Stimulated activated CD4-positive, alpha-beta T cell treated with anti-CD3 and anti-CD28 coated beads, Interleukin-4, amount 100 ng/mL, for 4 hours (primary cell): ENCODE measurements at regions not wholly inside any gene's neighbourhood (a gene's known extent, or its start where the extent isn't known, plus 50 kb on each side); places are given as distances from the start of the nearest gene placed in this dataset.
A peak's percentile ranks its signal among the peaks of the same experiment; 100 is the strongest.
"Not testable (repeated sequence)": the region's sequence is repeated elsewhere in the genome, so short reads cannot be mapped to it uniquely, and the experiment has no call there.

ENCODE experiments used
- DNase-seq, 2 experiments: peaks; one replicate each; pipeline ENCODE4 v3.0.0-alpha.2; 2020

DNA sequence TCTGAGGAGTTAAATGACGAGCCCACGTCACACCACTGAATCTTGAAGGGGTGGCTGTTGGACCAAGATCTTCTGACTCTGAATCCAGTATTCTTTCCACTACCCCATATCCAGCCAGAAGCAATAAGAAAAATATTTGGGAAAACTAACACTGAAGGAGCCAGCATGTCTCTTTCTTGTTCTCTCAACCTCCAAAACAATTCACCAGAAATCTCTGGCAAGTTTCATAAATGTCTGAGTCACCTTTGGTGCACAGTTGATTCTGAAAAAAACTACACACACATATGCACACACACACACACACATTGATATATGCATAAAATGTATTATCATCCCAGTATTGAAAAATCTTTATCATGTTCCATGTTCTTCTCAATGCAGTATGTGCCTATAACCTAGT, 104.3 kb upstream of the BLID start:
- DNase-seq: no peak

DNA sequence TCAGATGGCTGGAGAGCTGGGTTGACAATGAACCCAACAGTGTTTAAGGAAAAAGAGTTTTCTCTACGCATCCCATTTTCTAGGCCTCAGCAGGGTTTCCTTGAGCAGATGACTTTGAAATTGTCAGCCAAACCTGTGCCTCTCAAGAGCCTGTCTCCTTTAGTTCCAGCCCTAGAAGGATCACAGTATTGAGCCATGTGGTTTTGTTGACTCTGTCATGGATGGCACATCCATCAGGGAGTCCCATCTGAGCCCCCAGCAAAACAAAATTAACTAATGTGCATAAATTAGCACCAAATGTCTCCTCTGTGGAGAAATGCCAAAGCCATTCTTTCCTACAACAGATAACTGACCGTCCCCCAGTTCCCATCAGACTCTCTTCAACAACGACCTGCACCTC, 103.8 kb upstream of the BLID start:
- DNase-seq: no peak

DNA sequence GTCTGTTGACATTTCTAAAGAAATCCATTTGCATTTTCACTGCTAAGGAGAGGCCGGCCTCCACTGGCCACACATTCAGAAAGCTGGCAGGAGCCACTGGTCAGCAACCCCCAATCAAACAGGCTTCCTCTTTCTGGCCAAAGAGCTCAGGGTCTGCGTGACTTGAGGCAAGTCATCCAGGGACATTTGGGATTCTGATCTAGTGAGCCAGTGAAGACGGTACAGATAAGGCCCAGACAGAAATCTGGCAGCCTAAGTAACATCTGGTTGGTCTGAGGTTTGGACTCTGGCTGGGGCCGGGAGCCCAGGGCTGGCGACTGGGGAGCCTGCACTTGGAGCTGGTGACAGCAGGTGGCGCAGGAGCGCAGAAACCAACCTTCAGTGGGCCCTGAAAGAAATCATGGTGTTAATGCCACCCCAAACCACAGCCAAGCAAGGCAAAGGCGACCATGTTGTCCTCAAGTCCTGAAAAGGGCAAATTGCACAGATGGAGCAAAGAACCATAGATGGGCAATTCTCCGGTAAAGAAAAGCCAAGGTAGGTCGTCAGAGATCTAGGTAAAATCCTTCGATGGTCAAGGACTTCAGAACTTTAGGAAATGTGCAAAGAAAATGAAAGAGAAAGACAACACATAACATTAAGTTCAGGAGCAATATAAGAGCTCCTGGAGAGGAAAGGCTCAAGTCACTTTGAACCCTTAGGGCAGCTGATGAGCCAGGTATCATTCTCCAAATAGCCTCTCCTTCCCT, 99.4 kb upstream of the BLID start:
- peak in 1 of 2 experiments; percentile 10 for DNase-seq

DNA sequence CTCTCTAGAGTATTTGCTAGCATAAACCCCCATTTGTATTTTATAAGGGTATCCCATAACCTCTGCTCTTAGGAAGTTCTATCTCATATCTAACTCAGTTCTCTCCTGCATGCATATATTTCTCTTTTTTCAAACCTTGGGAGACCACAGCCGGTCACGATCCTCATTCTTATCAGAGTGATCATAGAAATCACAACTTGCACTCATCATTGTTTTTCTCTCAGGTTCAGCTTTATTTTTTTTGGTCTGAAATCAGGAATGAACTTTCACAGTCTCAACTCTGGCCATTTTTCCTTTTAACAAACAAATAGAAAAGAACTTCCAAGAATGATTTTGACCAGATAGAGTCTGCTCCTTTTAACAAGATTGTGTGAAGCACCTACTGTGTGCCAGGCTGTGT, 98.6 kb upstream of the BLID start:
- no peak for DNase-seq

DNA sequence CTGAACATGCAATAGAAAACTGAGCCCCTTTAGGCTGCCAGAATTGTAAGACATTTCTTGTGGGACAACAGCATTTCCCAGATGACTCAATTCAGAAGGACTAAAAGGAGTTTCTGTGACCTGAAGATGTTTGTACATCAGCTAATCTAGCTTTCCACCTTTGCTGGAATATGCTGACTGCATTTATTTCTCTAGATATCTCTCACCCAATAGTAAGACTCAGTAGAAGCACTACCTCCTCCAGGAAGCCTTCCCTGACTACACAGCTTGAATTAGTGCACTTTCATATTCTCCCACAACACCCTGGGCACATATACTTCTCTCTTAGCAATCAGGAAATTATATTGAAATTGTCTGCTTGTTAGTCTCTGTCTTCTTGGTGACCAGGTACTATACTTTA, 98.1 kb upstream of the BLID start:
- no peak for DNase-seq

DNA sequence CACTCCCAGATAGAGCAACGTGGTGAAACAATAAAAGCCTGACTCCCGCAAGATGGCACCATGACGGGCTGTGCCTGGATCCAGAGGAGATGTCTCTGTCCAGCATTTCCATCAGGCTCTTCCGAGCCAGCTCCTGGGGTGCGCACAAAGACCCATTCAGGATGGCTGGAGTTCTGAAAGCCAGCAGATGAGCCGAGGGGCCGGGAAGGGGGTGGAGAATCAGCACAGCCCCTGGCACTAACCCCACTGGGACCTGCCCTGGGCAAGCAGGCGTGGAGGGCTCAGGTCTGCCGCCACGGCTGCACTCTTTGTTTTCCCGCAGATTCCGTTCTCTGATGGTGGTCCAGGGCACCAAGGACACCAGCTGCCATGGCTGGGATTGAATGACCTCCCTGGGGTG, 97.2 kb upstream of the BLID start:
- DNase-seq: no peak

DNA sequence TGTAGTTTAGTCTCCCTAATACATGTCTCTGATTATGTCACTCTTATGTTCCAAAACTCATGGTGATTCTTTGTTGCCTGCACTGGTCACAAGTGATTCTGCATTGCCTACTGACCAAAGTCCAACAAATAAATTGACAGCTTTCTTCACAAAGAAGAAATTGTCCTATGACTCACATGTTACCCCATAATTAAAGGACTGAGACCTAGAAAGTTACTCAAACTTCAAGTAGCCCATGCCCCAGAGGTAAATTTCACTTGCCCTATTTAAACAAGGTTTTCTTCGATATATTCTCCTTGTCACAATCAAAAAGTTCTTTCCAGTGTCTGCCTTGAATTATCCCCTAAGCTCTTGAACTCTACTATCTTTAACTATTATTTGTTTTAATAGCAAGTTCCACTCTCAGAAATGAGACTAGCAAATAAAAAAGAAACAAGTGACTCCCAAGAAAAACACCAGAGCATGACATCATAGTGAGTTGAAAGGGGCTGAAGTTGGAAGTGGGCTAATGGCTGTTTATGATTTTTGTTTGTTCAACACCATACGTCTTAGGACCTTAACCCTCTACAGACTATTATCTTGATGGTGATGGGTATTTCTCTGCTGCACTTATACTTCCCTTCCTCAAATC, 94.5 kb upstream of the BLID start:
- no peak for DNase-seq

DNA sequence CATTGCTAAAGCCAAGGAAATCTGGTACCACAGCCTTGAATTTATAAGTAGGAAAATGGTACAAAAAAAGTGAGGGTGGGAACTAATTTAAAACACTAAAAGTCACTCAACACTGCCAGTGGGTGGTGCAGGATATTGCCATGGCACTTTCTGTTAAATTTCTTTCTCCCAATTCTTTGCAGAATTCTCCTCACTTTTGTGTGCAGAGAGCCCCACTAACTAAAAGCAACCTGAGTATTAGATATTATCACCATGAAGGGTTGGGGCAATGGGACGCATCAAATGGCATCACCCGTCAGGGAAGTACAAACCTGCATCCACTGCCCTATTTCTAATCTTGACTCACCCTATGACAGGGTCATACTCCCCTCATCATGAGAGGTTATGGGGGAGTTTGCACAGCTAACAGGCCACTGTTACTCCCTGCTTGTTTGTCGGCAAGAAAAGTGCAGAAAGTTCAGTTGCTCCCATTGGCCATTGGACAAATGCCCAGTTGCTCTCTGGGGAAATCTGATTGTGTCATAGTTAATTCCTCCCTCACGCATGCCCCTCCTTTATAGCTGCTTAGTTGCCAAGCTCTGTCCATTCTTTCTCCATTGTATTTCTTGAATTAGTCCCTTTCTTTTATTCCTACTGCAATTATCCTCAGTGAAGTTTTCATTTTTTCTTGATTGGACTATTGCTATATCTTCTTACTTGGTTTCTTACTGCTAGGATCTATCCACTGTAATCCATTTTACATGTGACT, 93.8 kb upstream of the BLID start:
- DNase-seq: no peak

DNA sequence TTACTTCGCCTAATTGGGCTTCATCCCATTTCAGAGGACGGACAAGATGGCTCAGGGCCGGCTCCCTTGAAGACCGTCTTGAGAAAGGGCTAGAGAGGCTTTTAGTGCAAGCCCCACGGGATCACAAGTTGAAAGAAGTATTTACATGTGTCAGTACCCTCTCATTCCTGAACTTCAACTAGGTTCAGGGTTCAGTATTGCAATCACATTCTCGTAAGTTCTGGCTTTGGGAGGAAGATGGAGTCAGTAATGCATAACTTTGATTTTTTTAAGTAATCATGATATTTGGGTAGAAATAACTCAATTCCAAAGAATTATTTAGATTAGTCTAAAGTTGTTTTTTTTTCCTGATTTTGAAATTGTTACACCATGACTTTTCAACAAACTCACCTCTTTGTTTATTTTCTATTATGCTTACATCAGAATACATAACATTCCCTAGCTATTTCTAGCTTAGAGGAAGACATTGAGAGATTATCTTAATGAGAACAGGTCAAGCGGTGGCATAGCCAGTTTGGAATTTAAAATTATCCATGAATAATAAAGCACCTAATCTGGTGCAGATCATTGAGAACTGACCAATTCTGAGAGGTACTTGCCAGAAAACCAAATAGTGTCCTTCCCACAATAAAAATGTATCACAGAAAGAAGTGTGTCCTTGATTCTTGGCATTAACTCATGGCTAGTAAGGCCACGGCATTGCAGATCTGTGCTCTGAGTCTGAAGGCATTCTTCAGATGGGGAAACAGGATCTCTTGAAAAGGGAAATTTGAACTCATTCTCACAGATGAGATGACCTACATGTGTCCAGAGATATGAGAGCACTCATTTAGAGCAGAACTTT, 92.1 kb upstream of the BLID start:
- DNase-seq: no peak

DNA sequence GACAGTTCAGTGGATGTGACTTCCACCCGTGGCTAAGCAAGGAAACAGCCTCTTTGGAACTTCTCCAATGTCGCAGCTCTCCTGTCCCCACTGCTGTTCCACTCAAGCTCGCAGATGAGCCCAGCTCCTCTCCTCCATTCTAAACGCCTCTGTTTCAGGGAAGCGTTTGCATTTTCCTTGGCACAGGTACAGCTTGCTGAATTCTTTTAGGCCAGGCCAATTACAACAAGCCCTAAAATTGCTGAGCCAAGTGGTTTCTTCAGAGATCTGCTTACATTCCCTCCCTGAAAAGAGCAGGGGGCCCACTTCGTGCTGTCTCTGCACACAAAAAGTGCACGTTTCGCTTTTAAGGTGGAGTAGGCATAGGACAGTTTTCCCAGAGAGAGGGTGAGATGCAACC, 91.5 kb upstream of the BLID start:
- no peak for DNase-seq

DNA sequence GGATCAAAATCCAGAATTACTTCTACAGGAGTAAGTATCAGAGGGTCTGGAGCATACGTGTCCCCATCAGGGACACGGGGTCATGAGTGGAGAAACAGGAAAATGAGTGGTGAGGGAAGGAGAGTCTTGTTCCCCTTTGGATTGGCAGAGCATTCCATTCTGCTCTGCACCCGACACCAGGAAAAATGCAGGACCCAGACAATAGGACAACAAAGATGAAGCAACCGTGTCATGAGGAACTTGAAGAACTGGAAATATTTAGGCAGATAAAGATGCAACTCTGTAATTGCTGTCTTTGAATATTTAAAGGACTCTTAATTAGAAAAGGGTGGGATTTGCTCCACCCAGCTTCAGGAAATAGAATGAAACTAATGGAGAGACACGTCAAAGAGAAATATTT, 89.0 kb upstream of the BLID start:
- DNase-seq: no peak

DNA sequence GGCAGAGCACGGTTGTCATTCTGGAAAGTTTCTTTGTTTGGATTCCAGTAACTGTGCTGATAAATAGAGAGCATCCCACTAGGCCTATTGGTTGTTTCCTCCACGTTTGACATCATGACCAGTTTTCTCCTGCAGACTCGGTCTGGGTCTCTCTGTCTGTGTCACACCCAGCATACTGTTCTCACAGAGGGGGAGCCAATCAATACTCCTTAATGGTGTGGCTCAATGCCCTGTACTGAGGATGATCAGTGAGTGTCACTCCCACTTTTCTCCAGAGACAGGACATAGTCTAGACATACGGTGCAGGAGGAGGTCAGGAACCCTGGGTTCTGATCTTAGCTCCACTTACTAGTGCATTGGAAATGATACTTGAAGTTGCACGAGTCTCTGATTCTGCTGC, 88.2 kb upstream of the BLID start:
- DNase-seq: no peak

DNA sequence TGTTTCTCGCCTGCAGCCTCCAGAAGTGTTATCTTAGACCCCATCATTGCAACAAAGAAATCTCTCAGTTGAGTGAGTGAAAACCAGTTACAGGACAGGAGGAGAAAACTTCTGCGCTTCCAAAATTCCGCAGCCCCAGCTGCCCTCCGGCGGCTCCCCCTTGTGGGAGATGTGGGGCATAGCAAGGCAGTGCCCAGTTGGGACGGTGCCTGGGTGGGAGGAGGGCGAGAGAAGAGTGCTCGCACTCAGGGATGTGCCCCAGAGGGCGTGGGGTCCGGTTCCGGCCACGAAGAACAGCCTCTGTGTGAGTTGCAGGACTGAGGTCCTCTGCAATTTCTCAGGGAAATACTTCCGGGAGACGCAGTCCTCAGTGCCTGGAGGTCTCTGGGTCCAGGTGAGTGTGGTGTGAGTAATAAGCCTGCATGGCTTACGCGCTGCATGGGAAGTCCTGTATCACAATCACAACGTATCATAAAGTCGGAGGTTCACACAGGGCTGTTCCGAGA, 87.0 kb upstream of the BLID start:
- DNase-seq: peak; percentile 2 to 22

DNA sequence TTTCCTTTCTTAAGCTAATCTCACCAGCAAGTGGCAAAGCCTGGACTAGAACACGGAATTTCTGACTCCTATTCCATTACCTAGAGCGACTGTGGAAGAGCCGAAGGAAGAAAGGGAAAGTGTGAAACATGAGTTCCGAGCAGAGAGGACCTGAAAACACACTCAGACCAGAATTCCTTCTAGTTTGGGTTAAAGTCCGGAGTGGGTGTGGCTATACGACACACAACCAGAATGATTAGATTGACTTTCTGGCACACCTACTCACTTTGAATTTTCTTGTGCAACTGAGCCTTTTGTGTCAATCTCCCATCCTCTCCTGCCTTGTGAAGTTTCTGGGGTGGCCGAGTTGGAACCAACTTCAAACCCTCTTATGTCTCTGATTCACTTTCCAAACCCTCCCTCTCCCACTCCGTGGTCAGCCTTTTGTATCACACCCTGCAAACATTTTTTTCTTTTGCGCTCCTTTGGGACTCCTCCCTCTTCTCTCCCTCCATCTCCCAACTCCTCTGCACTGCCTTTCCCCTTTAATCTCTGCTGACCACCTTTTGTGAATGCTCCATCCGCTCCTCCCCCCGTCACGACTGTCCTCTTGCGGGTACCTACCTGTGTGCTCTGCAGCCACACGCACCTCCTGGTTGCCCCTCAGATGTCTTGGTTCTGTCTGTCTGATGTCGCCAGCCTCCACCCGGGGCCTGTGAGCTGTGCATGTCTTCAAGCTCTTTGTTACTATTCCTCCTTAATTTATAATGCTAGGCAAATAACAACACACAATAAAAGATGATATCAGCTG, 86.3 kb upstream of the BLID start:
- DNase-seq: no peak

DNA sequence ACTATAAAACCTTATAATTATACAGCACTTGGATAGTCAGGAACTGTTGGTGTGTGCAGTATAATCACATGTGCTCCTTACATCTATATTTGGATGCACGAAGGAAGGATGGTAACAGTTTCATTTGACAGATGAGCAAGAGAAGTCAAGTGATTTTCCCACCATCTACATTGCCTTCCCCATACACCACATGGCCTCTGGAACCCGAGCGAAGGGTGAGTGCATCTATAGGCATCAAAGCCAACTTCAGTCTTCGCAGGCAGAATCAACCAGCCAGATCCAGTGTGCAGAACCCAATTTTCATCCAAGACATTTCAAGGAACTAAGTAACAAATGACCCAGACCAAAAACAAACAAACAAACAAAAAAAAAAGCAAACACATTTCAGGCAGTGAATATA, 85.1 kb upstream of the BLID start:
- no peak for DNase-seq

DNA sequence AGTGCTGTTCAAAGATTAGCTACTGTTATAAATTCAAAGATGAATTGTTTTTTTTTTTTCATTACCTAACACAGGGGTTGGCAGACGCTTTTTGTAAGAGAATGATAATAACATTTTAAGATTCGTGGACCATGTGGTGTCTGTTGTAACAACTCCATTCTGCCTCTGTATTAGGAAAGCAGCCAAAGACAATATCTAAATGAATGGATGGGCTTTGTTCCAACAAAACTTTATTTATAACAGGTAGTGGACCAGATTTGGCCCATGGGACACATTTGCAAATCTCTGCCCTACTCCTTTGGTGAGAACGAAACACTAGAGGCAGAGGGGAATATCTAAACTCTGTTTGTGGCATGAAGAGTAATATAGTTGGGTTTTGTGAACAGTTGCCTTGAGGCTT, 83.6 kb upstream of the BLID start:
- no peak for DNase-seq

DNA sequence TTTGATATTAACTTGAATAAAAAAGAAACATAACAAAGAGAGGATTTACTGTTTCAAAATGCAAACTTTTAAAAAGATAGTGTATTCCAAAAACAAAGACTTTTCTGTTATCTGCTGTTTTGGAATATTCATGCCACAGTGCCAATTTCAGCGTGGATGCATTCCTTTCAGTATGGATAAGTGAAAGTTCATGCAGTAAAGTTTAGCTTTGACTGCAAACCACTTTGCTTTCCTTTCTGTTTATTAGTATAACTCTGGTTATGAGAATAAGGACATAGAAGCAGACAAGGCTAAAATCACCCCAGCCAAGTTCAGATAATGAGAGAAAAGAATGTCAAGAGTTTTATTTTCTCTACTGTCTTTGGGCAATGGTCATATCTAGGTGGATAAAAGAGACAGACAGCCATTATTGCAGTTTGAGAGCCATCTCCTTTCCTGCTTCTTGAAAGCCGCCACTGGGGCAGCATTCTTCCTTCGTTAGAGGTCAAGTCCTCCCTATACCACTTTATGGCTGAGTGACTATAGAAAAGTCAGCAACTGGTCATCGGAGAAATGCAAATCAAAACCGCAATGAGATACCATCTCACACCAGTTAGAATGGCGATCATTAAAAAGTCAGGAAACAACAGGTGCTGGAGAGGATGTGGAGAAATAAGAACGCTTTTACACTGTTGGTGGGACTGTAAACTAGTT, 82.4 kb upstream of the BLID start:
- no peak for DNase-seq

DNA sequence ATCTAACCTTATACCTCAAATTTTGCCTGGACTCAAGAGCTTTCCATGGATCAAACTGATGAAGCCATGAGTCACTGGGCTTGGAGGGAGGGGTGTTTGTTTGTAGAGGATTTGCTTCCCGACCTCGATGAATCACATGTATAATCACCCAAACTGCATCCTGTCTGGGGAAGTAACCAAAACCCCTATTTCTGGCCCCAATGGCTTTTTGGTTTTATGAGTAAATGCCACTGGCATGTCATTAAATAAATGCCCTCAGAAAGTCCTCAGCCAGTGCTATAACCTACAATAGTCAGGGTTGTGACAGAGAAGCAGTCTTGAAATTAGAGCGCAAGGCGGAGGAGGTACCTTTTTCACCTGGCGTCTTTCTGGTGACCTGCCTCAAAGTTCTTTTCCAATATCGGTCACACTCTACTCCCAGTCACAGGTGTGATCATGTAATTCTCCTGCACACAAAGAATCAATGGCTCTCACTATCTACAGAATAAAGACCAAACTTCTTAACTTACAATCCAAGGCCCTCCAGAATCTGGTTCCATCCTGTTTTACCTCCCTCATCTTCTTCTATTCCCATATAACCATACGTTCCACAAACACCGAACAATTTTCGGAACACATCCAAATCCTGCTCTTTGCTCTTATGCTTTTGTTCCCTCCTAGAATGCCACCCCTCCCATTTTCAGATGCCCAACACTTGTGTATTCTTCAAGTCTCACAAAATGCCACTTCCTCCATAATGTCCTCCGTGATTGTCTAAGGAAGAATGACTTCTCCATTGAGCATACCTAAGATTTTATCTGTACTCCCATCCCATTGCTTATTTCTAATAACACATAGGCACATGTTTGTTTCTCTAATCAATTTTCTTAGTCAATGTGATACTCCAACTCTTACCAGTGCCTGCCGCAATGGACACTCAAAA, 81.3 kb upstream of the BLID start:
- no peak for DNase-seq

DNA sequence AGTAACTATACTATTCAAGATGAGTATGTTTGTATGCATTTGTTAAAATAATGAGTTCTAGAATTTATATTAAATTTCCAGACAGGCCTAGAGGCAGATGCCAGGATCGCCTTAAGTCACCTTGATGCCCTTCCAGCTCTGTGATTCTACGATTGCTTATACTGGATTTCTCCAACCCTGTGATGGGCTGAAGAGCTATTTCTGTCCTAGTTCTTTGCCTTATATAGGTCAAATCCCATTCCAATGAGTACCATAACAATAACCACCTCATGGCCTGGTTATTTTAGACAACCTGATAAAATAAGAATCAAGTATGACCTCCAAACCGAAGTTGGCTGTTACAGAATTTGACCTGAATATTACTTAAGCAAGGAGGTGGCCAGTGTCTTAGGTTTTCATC, 79.8 kb upstream of the BLID start:
- no peak for DNase-seq

DNA sequence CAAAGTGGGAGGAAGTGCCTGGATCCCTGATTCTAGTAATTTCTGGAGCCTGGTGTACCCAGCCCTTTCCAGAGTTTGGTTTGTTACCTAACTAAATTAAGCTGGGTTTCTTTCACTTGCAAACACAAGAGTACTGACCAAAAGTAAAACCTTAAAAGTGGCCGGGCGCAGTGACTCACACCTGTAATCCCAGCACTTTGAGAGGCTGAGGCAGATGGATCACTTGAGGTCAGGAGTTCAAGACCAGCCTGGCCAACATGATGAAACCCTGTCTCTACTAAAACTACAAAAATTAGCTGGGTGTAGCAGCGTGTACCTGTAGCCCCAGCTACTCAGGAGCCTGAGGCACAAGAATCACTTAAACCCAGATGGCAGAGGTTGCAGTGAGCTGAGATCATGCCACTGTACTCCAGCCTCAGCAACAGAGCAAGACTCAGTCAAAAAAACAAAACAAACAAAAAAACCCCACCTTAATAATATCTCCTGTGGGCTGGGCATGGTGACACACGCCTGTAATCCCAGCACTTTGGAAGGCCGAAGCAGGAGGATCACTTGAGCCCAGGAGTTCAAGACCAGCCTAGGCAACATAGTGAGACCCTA, 78.0 kb upstream of the BLID start:
- DNase-seq: not testable (repeated sequence)
